MM.1S (cell line): ENCODE measurements at regions not wholly inside any gene's neighbourhood (a gene's known extent, or its start where the extent isn't known, plus 50 kb on each side); places are given as distances from the start of the nearest gene placed in this dataset.

Experiments
- CTCF ChIP-seq: fragments of 300-600 bp; sonication (generic); IDR thresholded peaks from 2 replicates; pipeline ENCODE4 v1.5.1; 2016; ENCODE audit warnings: antibody characterized with exemption, low read length, mixed read lengths
- EZH2phosphoT487 ChIP-seq: fragments of 300-600 bp; sonication (generic); IDR thresholded peaks from 2 replicates; pipeline ENCODE4 v1.6.1; 2018; ENCODE audit warnings: antibody characterized with exemption, low read length

- no peak for TF ChIP-seq CTCF
- TF ChIP-seq EZH2phosphoT487, result no peak
These were observed 99.2 kb upstream of the TBX3 start for GRCh38 chr12:114783089-114783618.
